Activated CD8-positive, alpha-beta T cell treated with anti-CD3 and anti-CD28 coated beads for 36 hours (primary cell): ENCODE measurements at regions not wholly inside any gene's neighbourhood (a gene's known extent, or its start where the extent isn't known, plus 50 kb on each side); places are given as distances from the start of the nearest gene placed in this dataset.

Source experiments
- ATAC-seq: fragments of 200-7000 bp; cut with Tn5 transposase; one replicate; pipeline ENCODE4 v1.10.0; 2021; ENCODE audit warnings: mild to moderate bottlenecking, moderate library complexity
- CTCF ChIA-PET: fragments of 350-600 bp; sonication (Branson Sonifier 250); formaldehyde crosslinking; loops from one replicate; lab custom pipeline; 2021; ENCODE audit warnings: antibody characterized with exemption; lab: Charles Lee
- POLR2A ChIA-PET: fragments of 350-600 bp; sonication (Branson Sonifier 250); formaldehyde crosslinking; loops from one replicate; lab custom pipeline; 2021; ENCODE audit warnings: antibody characterized with exemption; lab: Charles Lee
- DNase-seq: peaks from one replicate; pipeline ENCODE4 v3.0.0-alpha.2; 2020
- H3K27ac Mint-ChIP-seq: one replicate; pipeline ENCODE4 v1.8.0; 2021; ENCODE audit warnings: mild to moderate bottlenecking, mixed read lengths
- H3K27me3 Mint-ChIP-seq: one replicate; pipeline ENCODE4 v1.8.0; 2021; ENCODE audit warnings: mixed read lengths
- H3K36me3 Mint-ChIP-seq: one replicate; pipeline ENCODE4 v1.8.0; 2021; ENCODE audit warnings: low read depth, mixed read lengths
- H3K4me1 Mint-ChIP-seq: one replicate; pipeline ENCODE4 v1.8.0; 2021; ENCODE audit warnings: low read depth, mixed read lengths
- H3K4me3 Mint-ChIP-seq: one replicate; pipeline ENCODE4 v1.8.0; 2021; ENCODE audit warnings: mild to moderate bottlenecking, moderate library complexity, mixed read lengths
- H3K9me3 Mint-ChIP-seq: one replicate; pipeline ENCODE4 v1.8.0; 2021; ENCODE audit warnings: mixed read lengths
- CTCF ChIP-seq: fragments of 200-600 bp; IDR thresholded peaks from one replicate; pipeline ENCODE4 v1.8.0; 2022; ENCODE audit warnings: antibody characterized with exemption, mild to moderate bottlenecking
- intact Hi-C: fragments of 100-400 bp; cut with micrococcal nuclease; formaldehyde crosslinking; loops from one replicate; pipeline ENCODE4 v1.10.0; 2022

GRCh38 chr18:76544511-76545345 lies 49.7 kb upstream of the ZNF516 start:
- ATAC-seq, result no peak
- Mint-ChIP-seq H3K36me3 (no peaks in the 10 kb centered on the region), H3K9me3 (no peaks in the 10 kb centered on the region), H3K4me1 (no peaks in the 10 kb centered on the region), H3K27ac (no peak overlapping the region), H3K27me3 (peaks cover 12% of the 10 kb centered on the region), H3K4me3 (no peak overlapping the region)
- ChIA-PET POLR2A (no interaction called here), CTCF (no interaction called here)
- no peak for DNase-seq
- intact Hi-C loops, result no loop called here
- no peak for TF ChIP-seq CTCF
